GM12872 (cell line): ENCODE measurements at regions not wholly inside any gene's neighbourhood (a gene's known extent, or its start where the extent isn't known, plus 50 kb on each side); places are given as distances from the start of the nearest gene placed in this dataset.

Source experiments
- TF ChIP-seq, protein P1 (sequence below): IDR thresholded peaks from 3 replicates; pipeline ENCODE4 v1.5.1; 2011; ENCODE audit warnings: low read depth, mild to moderate bottlenecking, low read length, moderate library complexity; ENCODE audit not compliant: insufficient read depth

DNA sequence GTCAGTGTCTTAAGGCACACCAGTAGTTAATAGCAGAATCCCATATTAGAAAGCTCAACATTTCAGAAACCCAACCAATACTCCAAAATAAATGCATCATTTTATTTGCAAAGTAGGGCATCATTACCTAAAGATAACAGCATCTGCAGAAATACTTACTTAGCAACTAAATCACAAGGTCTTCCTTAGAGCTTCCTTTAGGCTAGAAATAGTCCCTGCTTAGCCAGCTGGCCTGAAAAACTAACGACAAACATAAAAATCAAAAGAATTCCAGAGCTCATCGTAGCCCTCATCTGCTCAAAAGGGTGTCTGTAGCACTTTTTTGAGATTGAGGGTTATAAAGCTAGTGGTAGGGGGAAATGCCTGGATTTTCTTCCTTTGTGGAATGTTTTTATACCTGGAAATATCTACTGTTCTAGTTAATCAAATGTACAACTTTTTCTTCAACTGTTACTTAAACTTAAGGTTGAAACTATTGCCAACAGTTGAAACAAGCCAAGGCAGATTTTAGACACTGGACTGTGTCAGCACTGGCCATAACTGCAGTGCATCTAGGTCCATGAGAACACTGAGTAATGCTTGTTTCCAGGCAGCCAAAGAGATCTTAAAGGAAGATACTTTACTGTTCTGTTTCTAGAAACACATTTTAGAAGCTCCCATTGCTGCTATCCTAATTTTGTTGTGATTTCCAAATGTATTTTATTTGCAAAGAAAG is 129.4 kb upstream of the RASA1 start:
- TF ChIP-seq, protein P1, sequence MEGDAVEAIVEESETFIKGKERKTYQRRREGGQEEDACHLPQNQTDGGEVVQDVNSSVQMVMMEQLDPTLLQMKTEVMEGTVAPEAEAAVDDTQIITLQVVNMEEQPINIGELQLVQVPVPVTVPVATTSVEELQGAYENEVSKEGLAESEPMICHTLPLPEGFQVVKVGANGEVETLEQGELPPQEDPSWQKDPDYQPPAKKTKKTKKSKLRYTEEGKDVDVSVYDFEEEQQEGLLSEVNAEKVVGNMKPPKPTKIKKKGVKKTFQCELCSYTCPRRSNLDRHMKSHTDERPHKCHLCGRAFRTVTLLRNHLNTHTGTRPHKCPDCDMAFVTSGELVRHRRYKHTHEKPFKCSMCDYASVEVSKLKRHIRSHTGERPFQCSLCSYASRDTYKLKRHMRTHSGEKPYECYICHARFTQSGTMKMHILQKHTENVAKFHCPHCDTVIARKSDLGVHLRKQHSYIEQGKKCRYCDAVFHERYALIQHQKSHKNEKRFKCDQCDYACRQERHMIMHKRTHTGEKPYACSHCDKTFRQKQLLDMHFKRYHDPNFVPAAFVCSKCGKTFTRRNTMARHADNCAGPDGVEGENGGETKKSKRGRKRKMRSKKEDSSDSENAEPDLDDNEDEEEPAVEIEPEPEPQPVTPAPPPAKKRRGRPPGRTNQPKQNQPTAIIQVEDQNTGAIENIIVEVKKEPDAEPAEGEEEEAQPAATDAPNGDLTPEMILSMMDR, result no peak

DNA sequence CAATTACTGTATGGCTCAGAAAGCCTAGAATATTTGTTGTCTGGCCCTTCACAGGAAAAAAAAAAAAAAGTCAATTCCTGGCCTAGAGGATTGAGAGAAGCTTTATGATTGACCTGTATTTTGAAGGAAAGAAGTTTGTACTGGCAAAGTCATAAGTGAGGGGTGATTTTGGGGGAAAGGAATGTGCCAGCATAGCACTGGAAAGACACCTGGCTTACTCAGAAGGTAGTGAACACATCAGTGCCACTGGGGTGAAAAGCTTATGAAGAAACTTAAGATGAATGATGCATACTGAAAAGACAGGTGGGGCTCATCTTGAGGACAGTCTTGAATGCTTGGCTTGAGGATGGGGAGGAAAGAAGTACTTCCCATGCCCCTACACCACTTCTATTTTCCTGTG is 127.9 kb upstream of the RASA1 start:
- TF ChIP-seq, protein P1, result no peak

- TF ChIP-seq, protein P1, result no peak
These were observed 126.1 kb upstream of the RASA1 start for GRCh38 chr5:87141544-87141943.

- TF ChIP-seq, protein P1, result no peak
These were observed 120.2 kb upstream of the RASA1 start for GRCh38 chr5:87147441-87147840.

DNA sequence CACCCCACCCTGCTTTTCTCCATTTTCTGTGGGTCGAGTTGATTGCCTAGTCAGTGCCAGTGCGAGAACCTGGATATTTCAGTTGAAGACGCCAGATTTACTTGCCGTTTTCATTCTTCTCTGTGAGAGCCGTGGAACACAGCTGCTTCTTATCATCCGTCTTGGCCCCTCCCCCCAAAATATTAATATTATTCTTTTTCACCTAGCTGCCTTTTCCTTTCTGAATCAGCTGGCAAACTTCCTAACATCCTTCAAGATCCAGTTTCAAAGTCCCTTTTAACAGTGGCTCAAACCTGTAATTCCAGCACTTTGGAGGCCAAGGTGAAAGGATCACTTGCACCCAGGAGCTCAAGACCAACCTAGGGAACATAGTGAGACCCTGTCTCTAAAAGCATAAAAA is 117.1 kb upstream of the RASA1 start:
- TF ChIP-seq, protein P1, result no peak

DNA sequence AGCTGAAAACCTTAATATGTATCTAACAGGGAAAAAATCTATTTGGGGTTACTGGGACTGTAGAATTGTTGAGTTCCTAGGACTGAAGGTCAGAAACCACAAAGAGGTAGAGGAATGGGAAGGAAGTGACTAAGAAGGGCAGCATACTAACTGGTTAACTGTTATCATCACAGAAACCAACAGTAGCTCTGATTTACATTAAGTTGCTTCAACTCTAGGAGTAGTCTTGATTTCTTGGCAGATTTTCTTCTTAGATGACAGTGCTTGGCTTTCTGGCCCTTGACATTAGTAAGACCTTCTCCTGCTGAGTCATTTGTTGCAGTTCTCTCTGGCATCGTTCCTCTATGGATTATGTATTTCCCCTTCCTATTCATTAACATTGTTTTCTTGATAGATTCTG is 116.1 kb upstream of the RASA1 start:
- TF ChIP-seq, protein P1, result no peak

- TF ChIP-seq, protein P1, result no peak
These were observed 114.8 kb upstream of the RASA1 start for GRCh38 chr5:87152886-87153285.
